ENCODE measurements at regions not wholly inside any gene's neighbourhood (a gene's known extent, or its start where the extent isn't known, plus 50 kb on each side); places are given as distances from the start of the nearest gene placed in this dataset.
"Not testable (repeated sequence)": the region's sequence is repeated elsewhere in the genome, so short reads cannot be mapped to it uniquely, and the experiment has no call there.

DNA sequence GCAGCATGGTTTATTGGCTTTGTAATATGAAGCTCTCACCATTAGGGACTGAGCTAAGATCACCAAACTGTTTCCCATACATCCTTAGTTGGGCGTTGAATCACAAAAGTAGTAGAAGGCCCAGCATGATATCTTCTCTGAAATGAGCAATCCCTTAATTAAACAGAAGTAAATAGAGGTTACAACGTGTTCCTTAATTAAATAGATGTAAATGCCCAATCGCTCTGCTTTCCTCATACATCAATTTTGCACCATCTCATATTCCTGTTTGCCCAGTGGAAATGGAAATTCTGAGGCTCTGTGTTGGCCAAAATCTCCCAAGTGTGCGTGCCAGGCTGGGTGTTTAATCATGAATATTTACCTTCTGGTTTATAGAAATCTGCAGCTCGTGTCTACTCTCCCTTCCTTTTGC lies 107.4 kb upstream of the FOXB1 start:
- DNase-seq (ENCODE audit: low read depth), result no peak

DNA sequence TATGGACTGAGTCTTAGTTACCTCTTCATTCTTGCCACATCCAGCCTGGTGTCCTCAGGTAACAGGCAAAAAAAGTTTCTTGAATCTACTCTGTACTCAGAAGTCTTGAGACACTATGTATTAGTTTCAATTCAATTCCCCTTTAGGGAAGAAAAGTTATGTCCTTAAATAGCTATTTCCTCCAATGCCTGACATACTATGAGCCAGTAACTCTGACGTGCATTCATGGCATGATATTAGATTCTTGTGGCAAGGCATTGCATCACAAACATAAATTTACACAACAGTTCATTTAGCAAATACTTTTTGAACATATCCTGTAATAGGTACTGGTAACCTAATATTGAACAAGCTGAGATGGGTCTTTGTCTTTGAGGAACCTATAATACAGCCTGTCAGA lies 109.3 kb upstream of the FOXB1 start:
- no peak for DNase-seq (ENCODE audit: low read depth)

DNA sequence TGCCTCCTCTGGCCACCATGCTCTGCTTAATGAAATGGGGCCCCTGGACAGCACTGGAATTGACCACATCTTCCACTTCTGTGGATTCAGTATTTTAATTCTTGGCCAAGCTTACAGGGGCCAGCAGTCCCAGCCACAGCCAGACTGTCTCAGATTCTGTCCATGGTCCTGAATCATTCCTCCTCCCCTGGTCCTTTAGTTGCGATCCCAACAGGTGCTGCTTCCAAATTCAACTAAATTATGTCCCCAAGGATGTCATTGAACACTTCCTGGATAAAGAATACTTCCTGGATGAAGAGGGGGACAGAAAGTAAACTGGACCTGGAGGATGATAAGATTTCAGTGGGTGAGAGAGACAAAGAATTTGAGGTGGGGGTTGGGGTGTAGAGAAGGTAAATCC lies 111.1 kb upstream of the FOXB1 start:
- no peak for DNase-seq (ENCODE audit: low read depth)

DNA sequence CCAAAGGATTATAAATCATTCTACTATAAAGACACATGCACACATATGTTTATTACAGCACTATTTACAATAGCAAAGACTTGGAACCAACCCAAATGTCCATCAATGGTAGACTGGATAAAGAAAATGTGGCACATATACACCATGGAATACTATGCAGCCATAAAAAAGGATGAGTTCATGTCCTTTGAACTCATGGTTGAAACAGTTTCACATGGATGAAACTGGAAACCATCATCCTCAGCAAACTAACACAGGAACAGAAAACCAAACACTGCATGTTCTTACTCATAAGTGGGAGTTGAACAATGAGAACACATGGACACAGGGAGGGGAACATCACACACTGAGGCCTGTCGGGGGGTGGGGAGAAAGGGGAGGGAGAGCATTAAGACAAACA lies 116.2 kb upstream of the FOXB1 start:
- DNase-seq (ENCODE audit: low read depth), result not testable (repeated sequence)

DNA sequence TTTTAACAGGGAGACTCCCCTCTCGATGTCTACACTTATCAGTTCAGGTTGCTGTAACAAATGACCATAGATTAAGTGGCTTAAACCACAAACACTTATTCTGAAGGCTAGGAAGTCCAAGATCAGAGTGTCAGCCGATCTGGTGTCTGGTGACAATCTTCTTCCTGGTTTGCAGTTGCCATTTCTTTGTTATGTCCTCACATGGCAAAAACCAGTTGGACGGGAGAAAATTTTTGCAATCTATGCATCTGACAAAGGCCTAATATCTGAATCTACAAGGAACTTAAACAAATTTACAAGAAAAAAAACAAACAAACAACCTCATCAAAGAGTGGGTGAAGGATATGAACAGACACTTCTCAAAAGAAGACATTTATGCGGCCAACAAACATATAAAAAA lies 116.9 kb upstream of the FOXB1 start:
- no peak for DNase-seq (ENCODE audit: low read depth)

DNA sequence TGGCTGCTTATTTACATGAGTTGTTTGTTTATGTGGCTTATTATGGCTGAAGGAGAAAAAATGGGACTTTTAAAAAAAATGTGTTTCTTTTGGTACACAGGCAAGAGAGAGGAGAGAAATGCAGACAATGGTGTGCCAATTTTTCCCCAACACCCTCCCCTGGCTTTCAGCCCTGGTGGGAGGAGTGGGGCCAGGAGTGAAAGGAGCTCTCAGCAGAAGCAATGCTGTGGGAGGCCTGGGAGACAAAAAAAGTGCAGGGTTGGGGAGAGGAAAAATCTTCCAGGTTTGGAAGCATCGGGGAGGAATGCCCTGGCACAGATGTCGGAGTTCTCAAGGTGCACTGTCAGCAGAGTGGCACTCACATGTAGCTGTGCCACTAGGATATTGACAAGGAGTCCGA lies 117.7 kb upstream of the FOXB1 start:
- DNase-seq (ENCODE audit: low read depth), result no peak

DNA sequence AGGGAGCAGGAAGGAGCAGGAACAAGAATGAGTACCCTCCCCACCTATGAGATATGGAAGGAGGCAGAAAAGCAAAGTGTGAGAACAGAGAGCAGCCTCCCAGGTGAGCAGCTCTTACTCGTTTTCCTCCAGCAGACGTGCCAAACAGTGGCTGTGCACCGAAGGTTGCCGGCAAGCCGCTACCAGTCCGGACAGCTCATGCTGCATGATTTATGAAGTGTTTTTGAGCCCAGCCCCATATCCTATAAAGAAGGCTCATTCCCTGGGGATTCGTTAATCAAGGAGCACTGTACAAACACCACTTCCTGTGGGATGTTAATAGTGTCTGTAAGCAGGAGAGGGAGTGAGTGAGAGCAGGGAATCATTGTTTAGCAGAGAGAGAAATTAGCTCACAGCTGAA lies 118.3 kb upstream of the FOXB1 start:
- DNase-seq (ENCODE audit: low read depth), result no peak

DNA sequence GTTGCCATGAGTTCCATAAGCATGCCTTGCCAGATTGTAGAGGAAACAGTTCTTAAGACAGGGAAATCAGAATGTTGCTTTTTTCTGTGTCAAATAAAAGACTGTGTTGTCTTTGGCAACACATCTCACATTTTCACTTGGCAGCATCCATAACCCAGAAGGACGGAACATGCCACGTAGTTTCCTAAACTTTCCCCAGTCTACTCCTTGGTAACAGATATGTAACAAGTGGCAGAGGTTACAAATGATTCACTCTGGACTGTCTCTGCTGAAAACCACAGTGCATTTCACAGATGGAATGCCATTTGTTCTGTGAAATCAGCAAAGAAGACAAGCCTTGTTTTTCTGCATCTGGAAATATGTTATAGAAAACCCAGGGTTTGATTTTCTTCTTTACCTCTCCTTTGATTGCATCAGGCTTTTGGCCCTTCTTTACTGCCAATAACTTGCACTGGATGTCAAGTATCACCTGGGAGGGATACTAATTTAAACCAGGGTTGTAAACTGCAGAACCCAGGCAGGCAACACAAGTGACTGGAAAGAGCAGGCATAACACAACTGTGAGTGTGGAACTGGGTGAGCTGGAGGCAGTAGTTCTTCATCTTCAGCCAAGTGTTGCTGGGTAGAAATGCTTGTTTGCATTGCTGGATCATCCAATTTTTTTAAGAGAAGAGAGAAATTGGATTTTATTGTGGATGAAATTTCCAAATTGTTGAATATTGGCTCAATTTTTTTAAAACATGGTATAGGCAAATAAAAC lies 124.4 kb upstream of the FOXB1 start:
- DNase-seq (ENCODE audit: low read depth), result peak; percentile 44

DNA sequence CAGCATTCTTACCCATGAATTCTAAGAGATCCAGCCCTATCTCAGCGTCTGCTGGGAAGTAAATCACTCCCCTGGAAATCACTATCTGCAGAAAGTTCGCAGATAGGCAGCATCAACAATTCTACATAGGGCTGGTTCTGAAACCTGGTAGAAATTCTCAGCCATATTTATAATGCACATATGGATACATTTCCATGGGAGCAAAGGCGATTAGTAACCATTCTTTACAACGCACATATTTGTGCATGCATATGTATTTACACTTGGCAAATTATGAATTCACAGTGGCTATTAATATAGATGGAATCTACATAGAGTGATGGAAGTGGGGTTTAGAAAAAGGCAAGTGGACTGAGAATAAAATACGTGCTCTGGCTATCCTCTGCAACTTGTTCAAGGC lies 128.0 kb upstream of the FOXB1 start:
- no peak for DNase-seq (ENCODE audit: low read depth)

DNA sequence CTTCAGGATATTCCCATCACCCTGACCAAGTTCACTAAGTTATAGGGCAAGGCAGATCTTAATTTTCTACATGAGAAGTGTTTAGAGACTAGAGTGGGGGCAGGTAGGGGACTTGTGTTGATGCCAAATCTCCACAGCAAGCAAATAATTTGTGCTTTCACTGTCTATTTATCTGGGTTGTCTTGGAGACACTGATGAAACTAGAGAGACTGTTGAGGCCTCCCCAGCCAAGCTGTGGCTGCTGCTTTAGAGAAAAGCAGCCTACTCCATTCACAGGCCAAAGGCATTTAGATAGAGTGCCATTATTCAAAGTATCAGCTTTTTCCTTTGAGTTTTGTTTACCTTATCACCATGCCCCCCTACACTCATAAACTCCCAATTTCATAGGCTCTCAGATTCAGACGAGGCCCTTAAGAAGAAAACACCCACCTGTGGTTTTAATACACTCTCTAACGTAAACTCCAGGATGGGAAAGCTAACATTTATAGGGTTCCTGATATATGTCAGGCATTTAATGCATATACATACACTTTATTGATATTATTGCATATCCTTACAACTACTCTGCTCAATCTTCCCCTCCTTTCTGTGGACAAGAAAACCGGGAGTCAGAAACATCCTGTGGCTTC lies 130.4 kb upstream of the FOXB1 start:
- DNase-seq (ENCODE audit: low read depth), result no peak

DNA sequence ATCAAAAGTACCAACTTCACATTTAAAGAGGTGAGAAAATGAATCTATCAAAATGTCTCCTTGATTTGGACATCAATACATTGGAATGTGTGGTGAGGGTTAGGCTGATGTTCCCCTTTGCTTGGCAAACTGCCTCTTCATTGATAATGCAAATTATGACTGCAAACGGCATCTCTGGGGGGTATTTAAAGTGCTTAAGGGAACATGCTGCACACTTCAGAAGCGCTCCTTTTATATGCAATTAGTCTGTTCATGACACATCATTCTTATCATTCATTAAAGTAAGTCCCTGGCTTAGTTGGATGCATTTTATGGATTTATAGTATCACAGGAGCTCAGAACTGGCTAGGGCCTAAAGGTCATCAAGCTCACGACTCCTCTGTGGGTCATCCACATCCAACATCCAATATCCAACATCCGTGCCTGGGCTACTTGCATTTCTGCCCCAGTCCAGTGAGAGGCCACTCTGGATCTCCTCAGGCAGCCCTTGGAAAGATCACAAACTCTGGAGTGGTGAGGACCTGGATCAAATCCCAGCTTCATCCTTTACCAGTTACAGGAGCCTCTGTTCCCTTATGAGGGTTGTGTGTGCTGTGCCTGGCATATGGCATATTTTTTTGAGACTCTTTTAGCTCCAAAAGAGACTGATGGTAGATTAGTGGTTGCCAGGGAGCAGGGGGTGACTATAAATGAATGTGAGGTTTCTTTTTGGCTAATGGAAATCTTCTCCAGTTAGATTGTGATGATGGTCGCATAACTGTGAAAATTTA lies 136.8 kb upstream of the FOXB1 start:
- DNase-seq (ENCODE audit: low read depth), result no peak

DNA sequence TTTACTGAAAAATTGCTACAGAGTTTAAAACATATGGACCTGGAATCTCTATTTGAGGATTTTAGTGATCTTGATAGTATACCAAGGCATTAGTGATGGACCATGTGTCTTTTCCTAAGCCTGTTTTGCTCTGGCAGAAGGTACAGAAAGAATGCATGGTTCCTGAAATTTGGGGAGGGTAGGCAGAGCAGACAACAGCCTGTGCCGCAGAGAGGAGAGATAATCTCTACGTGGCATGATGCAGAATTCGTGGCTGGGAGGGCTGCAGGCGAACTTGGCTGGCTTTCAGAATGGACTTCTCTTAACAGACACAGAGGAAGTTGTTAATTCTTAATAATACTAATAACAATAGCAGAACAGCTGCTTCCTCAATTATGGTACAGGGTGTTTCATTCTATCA lies 137.5 kb upstream of the FOXB1 start:
- DNase-seq (ENCODE audit: low read depth), result no peak

DNA sequence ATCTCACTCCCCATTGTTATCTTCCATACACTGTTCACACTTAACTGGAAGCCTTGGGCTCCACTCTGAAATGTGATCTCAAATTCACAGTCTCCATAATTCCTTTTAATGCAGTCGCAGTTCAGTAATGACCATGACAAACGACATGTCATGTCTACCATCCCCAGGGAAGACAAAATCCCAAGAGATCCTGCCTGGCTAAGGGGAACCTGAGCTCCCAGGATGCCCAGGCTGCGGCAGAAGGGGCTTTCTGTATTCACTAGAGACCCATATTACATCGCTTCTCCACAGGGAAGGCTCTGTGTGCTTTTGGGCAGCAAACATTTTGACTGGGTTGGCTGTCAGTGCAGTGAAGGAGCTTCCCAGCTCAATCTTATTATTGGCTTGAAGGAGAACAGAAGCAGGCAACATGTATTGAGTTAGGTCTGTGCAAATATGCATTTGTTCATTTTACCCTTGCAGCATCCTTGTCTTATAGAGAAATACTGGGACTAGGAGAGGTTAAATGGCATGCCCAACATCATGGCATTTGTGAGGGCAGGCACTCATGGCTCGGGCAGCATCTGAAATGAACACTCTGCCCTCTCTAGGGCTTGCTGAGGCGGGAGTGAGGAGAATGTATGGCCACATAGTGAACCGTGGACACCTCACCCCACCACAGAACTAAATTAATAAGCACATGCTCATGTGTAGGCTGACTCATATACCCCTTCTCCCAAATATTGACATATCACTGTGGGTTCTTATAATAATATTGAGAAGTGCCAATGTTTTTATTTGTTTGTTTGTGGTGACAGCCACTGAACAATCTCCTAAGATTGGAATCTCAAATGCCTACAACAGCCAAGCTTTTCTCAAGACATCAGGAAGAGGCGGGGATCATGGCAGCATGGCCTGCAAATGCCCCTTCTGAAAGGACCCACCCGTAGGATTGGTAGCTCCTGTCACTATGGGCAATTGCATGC lies 141.6 kb upstream of the FOXB1 start:
- DNase-seq (ENCODE audit: low read depth), result no peak

DNA sequence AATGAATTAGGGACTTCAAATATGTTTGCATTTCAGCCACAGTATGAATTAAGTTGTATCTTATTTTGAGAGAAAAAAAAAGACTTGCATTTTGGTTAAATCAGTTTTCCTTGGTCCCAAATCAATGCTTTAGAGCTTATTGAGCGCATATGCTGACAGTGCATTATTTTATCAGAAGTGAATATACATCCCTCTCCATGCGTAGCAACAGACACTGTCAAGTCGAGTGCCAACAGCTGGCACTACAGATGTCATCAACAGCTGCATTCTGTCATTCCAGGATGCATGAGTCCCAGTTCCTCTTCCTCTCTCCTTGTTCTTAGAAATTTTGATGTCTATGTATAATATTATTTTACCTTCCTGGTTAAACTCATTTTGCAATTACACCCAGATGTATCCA lies 156.1 kb upstream of the FOXB1 start:
- no peak for DNase-seq (ENCODE audit: low read depth)

DNA sequence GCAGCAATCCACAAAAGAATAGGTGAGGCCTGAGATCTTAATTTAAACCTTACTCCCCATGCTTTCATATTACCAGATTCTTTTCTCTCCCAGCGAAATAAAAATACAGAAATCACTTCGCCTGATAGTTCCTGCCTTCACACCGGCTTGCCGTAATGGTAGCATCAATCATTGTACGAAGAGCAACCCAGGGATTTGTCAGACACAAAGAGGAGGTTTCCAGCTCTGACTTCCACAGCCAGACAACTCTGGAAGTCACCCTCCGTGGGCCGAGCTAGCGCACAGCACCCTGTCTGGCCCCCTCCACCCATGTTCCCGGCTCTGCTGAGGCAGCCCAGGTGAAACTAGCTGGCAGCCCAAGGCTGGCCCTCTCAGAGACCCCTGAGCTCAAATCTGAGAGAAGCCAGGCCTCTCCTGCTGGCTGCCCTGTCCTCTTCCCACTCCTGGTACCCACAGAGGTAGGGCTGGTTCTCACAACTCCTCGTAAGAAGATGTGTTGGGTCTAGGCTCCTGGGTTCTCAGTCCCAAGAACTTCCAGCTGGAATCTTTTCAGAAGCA lies 156.9 kb upstream of the BNIP2 start:
- DNase-seq (ENCODE audit: low read depth), result no peak

DNA sequence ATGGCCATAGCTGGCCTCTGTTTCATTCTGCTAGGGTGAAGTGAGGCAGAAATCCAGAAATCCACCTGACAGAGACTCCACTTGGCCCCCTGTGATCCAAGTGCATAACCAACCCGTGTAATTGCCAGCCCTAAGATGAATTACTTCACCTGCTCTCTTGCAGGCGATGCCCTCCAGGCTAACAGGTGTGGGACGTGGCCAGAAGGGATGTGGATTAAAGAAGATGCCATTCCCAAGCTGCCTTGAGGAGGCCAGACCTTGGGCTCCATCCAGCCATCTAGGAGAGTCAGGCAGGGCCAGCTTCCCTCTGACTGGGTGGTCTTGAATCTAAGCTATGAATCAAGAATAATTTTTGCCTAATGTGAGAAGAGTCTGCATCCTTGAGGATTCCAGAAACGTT lies 154.5 kb upstream of the BNIP2 start:
- DNase-seq (ENCODE audit: low read depth), result no peak

DNA sequence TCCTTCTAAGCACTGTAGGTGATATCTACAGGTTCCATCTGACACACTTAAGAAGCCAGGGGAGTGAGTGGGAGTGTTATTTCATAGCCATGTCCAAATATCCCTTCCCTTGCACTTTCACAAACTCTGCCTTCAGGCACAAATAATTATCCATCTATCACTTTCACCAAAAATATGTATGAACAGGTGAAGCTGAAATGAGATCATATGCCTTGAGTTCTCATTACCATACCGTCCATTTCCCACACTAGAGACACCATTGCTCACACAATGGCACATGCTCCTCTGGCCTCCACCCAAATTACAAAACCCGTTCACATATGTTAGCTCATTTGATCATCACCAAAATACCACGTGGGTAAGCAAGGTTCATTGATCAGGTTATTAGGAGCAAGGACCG lies 151.9 kb upstream of the BNIP2 start:
- DNase-seq (ENCODE audit: low read depth), result no peak

DNA sequence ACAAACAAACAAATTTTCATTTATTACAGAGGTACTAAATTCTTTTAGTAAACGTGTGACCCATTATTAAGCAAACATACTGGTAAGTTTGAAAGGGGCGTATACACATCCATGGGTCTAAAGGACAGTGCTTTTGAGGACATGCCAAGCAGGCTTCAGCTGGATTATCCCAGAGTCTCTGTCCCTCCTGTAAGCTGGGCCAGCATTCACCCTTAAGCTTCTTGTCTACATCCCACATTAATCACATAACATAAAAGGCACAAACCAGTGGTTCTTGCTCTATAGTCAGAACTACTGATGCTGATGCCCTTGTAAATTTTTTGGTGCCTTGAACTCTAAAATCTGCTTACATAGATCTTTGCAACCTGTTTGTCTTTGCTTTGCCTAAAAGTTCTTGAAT lies 150.8 kb upstream of the BNIP2 start:
- DNase-seq (ENCODE audit: low read depth), result no peak

DNA sequence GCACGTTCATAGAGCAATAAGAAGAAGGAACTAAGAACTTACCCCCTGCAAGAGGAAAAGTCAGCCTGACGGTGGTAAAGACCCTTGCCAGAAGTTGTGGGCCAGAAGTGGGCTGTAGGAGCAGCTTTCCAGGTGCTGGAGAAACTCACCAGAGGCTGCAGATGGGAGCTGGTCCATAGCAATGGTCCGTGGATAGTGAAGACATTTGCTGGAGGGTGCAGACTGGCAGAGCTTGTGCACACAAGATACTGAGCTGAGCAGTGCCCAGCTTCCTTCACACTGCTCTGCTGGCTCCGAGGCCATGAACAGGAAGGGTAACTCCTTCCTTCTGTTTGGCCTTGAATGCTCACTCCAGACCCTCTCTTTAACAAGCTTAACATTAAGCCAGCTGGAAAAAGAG lies 149.8 kb upstream of the BNIP2 start:
- no peak for DNase-seq (ENCODE audit: low read depth)

DNA sequence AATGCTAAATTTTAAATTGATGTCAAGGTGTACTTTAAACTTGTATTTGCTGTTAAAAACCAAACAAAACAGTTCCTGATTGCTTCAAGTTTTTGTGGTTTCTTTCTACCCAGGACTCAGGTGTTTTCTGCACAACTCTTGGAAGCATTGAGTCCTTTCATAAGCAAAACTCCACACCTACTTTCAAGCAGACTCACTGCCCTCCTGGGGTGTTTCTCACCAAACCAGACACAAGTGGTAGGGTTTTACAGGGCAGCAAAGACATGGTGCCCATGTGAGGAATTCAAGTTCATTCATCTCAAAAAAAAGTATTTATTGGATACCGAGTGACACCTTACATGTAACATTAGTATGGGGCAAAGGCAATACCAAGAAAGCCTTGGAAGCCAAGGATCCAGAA lies 146.7 kb upstream of the BNIP2 start:
- no peak for DNase-seq (ENCODE audit: low read depth)

DNA sequence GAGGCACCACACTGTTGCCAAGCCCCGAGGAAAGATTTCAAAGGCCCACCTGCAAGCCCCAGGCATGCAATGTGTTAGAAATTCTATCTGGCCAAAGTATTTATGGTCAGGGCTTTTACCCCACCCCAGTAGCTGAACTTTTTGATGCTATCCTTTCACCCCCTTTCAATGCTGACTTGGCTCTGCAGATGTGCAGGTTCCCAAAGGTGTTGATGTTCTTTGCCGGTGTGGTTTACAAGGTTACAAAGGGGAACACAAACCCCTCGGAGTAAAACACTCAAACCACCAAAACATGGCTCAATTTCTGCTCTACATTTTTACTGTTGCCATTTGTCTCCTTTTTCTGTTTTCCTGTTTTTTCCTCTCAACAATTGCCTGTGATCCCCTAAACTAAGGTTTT lies 145.4 kb upstream of the BNIP2 start:
- no peak for DNase-seq (ENCODE audit: low read depth)

DNA sequence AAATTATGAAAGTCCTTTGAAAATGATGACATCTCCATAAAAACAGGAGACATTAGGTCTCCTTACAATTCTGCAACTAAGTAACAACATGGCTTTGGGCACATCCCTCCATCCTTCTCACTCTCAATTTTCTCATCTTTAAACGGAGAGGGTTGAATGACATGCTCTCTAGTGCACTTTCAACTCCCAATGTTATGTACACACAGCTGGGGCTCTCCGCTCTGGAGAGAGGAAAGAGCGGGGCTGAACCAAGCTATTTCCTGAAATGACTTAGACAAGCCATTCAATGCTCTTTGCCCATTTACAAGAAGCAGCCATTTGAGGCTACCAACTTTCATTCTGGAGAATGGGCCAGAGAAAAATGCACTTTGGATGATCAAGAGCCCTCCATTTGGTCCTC lies 144.2 kb upstream of the BNIP2 start:
- DNase-seq (ENCODE audit: low read depth), result no peak

All from HS-5 (cell line).